A673 (cell line): ENCODE measurements at regions not wholly inside any gene's neighbourhood (a gene's known extent, or its start where the extent isn't known, plus 50 kb on each side); places are given as distances from the start of the nearest gene placed in this dataset.

ENCODE experiments used
- EZH2 ChIP-seq: fragments of 200-600 bp; sonication (generic); IDR thresholded peaks from 2 replicates; pipeline ENCODE4 v1.6.1; 2017; ENCODE audit warnings: borderline replicate concordance, low read depth, mild to moderate bottlenecking, mixed read lengths, antibody characterized with exemption, low read length; ENCODE audit not compliant: poor library complexity, severe bottlenecking
- TF ChIP-seq, protein P1 (sequence below): fragments of 300-800, 200-600 bp; sonication (generic); conservative IDR thresholded peaks from 2 replicates; pipeline ENCODE4 v1.5.1; 2017; ENCODE audit warnings: low read depth, mild to moderate bottlenecking, antibody characterized with exemption, low read length, moderate library complexity, mixed read lengths

DNA sequence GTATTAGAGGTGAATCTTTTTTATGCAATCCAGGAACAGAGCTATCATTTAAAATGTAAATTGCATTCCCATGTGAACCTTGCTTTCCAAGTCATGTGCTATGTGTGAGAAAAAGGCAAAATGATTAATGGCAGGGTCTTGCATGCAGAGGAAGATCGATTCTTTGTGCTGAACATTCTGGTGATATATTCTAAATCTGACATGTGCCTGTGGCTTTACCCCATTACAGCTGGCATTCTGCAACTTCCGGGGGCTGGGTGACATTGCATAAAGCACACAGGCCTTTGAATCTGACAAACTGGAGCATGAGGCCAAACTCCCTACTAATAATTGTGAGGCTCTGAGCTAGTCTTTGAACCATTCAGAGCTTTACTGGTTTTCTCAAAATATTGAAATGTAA lies 1449.7 kb downstream of the CDH8 start:
- TF ChIP-seq, protein P1, sequence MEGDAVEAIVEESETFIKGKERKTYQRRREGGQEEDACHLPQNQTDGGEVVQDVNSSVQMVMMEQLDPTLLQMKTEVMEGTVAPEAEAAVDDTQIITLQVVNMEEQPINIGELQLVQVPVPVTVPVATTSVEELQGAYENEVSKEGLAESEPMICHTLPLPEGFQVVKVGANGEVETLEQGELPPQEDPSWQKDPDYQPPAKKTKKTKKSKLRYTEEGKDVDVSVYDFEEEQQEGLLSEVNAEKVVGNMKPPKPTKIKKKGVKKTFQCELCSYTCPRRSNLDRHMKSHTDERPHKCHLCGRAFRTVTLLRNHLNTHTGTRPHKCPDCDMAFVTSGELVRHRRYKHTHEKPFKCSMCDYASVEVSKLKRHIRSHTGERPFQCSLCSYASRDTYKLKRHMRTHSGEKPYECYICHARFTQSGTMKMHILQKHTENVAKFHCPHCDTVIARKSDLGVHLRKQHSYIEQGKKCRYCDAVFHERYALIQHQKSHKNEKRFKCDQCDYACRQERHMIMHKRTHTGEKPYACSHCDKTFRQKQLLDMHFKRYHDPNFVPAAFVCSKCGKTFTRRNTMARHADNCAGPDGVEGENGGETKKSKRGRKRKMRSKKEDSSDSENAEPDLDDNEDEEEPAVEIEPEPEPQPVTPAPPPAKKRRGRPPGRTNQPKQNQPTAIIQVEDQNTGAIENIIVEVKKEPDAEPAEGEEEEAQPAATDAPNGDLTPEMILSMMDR, result no peak
- TF ChIP-seq EZH2, result no peak
